ENCODE measurements at regions not wholly inside any gene's neighbourhood (a gene's known extent, or its start where the extent isn't known, plus 50 kb on each side); places are given as distances from the start of the nearest gene placed in this dataset.
"Not testable (repeated sequence)": the region's sequence is repeated elsewhere in the genome, so short reads cannot be mapped to it uniquely, and the experiment has no call there.

DNA sequence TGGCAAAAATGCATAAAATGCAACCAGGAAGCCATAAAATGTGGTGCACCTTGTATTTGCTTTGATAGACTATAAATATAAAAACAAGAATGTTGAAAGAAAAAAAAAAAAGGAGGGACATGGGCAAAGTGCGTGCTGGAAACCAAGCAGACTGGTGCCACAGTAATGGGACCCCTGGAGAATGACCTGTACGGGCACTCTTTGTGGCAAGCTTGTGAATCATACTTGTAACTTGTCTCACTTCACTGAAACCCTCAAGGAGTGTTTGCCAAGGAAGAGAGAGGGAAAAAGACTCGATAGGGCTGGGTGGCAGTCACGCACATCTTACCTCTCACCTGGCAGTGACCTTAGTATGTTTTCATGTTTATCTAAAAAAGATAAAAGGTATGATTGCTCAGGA lies 1183.6 kb downstream of the GATA3 start:
- H3K36me3 ChIP-seq, result no peaks in the 10 kb centered on the region
- H3K4me3 ChIP-seq, result no peak overlapping the region
- H4K20me1 ChIP-seq, result no peaks in the 10 kb centered on the region
- no peak overlapping the region for H3K9ac ChIP-seq
- no peak overlapping the region for H3K27ac ChIP-seq
- no peaks in the 10 kb centered on the region for H3K4me1 ChIP-seq
- no peak overlapping the region for H3K4me2 ChIP-seq
- TF ChIP-seq Cebpa-rat (IDR thresholded peaks at IDR 0.05), result no peak
- no peaks in the 10 kb centered on the region for H3K27me3 ChIP-seq
- H3K9me3 ChIP-seq, result no peaks in the 10 kb centered on the region

DNA sequence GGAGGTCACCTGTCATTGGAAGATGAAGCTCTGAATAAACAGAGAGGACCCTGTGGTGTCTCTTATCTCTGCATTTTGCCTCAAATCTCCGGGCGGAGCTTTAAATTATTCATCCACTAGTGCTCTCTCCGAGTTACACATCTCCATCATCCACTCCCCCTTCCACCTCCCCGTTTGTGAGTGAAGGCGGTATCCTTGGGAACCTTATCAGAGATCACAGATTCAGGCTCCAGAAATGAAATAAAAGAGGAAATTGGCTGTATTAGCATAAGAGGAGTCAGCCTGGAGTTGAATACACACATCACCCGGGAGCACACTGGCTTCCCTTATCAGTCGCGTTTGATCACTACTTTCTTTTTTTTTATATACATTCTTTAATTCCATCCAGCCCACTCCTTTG lies 1184.8 kb downstream of the GATA3 start:
- Histone ChIP-seq H3K27ac (no peak overlapping the region), H4K20me1 (no peaks in the 10 kb centered on the region), H3K9ac (no peak overlapping the region), H3K9me3 (no peaks in the 10 kb centered on the region), H3K4me1 (no peaks in the 10 kb centered on the region), H3K4me3 (no peak overlapping the region), H3K36me3 (no peaks in the 10 kb centered on the region), H3K27me3 (no peaks in the 10 kb centered on the region), H3K4me2 (no peak overlapping the region)
- TF ChIP-seq Cebpa-rat (IDR thresholded peaks at IDR 0.05), result no peak

DNA sequence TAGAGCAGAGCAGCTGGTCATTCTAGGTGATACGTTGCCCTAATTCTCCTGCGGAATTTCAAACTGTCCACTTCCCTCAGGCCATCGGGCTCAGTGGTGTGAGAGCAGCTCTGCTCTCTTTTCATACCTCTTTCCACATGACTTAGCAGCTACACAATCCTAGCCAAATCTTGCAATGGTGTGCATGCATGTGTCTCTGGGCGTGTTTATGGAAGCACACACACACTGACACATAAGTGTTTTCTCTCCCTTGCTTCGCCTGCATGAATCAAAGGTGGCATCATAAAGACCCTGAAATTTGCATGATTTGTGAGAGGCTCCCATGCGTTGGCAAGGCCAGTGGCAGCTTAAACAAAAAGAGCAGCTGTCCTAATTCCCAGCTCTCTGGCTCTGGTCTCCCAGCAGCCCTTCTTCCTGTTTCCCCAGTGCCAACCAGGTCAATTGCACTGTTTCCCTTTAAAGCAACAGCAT lies 1189.5 kb downstream of the GATA3 start:
- Histone ChIP-seq H3K27ac (no peak overlapping the region), H3K27me3 (no peaks in the 10 kb centered on the region), H3K36me3 (no peaks in the 10 kb centered on the region), H3K4me2 (no peak overlapping the region), H3K4me3 (no peak overlapping the region), H4K20me1 (no peaks in the 10 kb centered on the region), H3K9me3 (no peaks in the 10 kb centered on the region), H3K4me1 (no peaks in the 10 kb centered on the region), H3K9ac (no peak overlapping the region)
- TF ChIP-seq Cebpa-rat (IDR thresholded peaks at IDR 0.05), result no peak

DNA sequence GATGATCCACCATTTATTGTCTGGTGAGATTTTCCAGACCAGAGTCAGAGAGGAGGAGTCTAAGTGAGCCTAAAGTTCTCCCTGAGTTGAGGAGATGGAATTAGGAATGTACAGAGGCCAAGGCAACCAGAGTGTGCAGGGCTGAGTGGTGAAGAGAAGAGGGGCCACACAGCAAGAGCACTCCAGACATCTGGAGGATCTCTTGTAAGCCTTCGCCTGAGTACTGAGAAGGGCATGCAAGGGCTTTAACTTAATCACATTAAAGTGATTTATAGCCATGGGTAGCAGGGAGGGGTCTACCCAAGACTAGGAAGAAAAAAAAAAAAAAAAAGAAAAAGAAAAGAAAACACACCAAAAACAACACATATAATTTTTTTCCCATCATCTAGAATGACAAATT lies 1190.4 kb downstream of the GATA3 start:
- no peak overlapping the region for H3K4me2 ChIP-seq
- no peaks in the 10 kb centered on the region for H4K20me1 ChIP-seq
- H3K27me3 ChIP-seq, result no peaks in the 10 kb centered on the region
- H3K9me3 ChIP-seq, result no peaks in the 10 kb centered on the region
- H3K36me3 ChIP-seq, result no peaks in the 10 kb centered on the region
- no peak overlapping the region for H3K27ac ChIP-seq
- H3K4me3 ChIP-seq, result no peak overlapping the region
- no peaks in the 10 kb centered on the region for H3K4me1 ChIP-seq
- no peak for TF ChIP-seq Cebpa-rat (IDR thresholded peaks at IDR 0.05)
- H3K9ac ChIP-seq, result no peak overlapping the region

DNA sequence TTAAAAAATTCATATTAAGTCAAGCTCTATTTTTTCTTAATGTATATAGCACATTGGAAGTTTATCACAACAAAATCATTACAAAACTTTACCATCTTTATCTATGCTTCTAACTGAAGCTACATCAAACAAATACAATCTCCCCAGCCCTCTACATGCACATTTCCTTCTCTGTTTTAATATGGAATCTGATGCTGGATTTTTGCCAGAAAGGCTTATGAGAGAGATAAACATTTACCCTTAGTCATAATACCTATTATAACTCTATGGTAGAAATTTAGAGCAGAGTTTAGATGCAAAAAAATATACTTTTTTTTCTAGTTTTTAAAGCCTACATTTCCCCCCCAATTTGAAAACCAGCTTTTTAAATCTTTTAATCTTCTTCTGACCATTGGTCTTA lies 1198.6 kb downstream of the GATA3 start:
- no peaks in the 10 kb centered on the region for H3K27me3 ChIP-seq
- H3K4me1 ChIP-seq, result no peaks in the 10 kb centered on the region
- no peak overlapping the region for H3K27ac ChIP-seq
- no peaks in the 10 kb centered on the region for H3K36me3 ChIP-seq
- H3K9me3 ChIP-seq, result no peaks in the 10 kb centered on the region
- no peak overlapping the region for H3K4me2 ChIP-seq
- H3K9ac ChIP-seq, result no peak overlapping the region
- H4K20me1 ChIP-seq, result no peaks in the 10 kb centered on the region
- H3K4me3 ChIP-seq, result no peak overlapping the region
- no peak for TF ChIP-seq Cebpa-rat (IDR thresholded peaks at IDR 0.05)

DNA sequence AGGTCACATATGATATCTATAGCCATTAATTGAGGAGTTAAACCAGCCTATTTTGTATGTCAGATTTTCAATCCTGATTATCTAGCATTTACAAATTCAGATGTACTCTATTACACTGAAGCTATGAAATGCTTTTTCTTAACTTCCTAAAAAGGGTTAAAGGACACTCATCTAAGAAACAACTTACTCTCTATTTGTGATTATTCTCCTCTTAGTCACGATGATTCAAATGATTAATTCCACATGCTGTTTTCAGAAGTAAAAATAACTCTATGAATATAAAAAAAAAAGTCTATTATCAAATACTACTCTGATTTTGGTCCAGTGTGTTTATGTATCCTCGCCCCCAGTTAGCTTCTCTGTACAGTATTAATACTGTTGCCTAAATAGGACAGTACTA lies 1199.9 kb downstream of the GATA3 start:
- Histone ChIP-seq H3K9ac (no peak overlapping the region), H3K36me3 (no peaks in the 10 kb centered on the region), H3K27me3 (no peaks in the 10 kb centered on the region), H4K20me1 (no peaks in the 10 kb centered on the region), H3K4me3 (no peak overlapping the region), H3K4me1 (no peaks in the 10 kb centered on the region), H3K27ac (no peak overlapping the region), H3K9me3 (no peaks in the 10 kb centered on the region), H3K4me2 (no peak overlapping the region)
- no peak for TF ChIP-seq Cebpa-rat (IDR thresholded peaks at IDR 0.05)

DNA sequence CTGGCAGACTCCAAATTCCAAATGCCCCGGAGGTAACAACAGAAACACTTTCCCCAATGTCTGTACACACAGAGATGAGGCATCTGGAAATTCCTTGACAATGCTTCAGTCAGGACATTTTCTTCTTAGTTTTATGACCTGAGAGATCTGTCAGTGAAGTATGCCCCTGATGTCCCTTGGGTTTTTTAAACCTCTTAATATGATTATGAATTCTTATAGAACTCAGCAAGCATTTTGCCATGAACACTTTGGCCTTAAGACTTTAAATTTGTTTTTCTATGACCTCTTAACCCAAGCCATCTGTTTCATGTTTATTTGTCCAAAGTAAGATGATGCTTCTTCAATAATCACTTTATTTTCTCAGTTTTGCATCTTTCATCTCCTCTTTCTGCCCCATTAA lies 1206.2 kb downstream of the GATA3 start:
- no peaks in the 10 kb centered on the region for H4K20me1 ChIP-seq
- TF ChIP-seq Cebpa-rat (IDR thresholded peaks at IDR 0.05), result no peak
- no peak overlapping the region for H3K4me2 ChIP-seq
- no peaks in the 10 kb centered on the region for H3K27me3 ChIP-seq
- no peaks in the 10 kb centered on the region for H3K36me3 ChIP-seq
- H3K4me3 ChIP-seq, result no peak overlapping the region
- H3K27ac ChIP-seq, result no peak overlapping the region
- no peaks in the 10 kb centered on the region for H3K9me3 ChIP-seq
- no peaks in the 10 kb centered on the region for H3K4me1 ChIP-seq
- no peak overlapping the region for H3K9ac ChIP-seq

DNA sequence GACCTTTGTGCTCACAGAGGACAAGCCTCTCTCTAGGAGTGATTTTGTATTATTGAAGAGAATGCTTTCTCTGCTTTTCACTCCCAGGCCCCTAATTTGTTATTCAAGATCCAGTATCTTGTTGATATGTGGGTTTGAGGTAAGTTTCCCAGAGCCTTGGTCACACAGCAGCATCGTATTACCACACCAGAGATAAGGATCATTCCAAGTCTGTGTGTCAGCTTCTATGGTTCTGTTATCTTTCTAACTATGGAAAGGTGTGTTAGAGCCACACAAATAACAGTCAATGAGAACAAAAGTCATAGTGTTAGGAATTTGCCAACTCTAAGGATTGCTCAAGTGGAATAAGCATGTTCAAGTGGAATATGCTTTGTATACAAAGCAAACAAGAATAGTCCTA lies 1208.3 kb downstream of the GATA3 start:
- H3K27ac ChIP-seq, result no peak overlapping the region

DNA sequence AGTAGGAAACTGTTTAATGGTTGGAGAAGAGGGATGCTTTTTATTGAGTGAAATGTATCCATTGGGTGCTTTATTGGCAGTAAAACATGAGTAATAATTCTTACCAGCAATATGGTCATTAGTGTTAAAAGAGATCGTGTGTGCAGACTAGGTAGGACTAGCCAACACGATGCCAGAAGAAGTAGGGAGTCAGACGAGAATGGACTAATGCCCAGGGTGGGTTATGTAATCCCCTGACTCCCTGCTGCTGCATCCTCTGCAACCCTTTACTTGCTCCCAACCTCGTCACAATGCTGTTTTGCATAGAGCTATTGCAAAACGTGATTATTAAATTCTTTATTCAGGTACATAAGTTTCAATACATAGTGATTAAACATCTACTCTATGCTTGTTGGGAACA lies 1213.7 kb downstream of the GATA3 start:
- Histone ChIP-seq H3K4me2 (no peak overlapping the region), H3K4me1 (no peaks in the 10 kb centered on the region), H3K36me3 (no peaks in the 10 kb centered on the region), H3K27me3 (no peaks in the 10 kb centered on the region), H3K9ac (no peak overlapping the region), H3K9me3 (no peaks in the 10 kb centered on the region), H3K27ac (no peak overlapping the region), H4K20me1 (no peaks in the 10 kb centered on the region), H3K4me3 (no peak overlapping the region)
- no peak for TF ChIP-seq Cebpa-rat (IDR thresholded peaks at IDR 0.05)

More for the DNA sequence above, 1208.3 kb downstream of the GATA3 start:
- no peak for TF ChIP-seq Cebpa-rat (IDR thresholded peaks at IDR 0.05)
- H4K20me1 ChIP-seq, result no peaks in the 10 kb centered on the region
- H3K4me3 ChIP-seq, result no peak overlapping the region
- no peaks in the 10 kb centered on the region for H3K9me3 ChIP-seq
- no peak overlapping the region for H3K4me2 ChIP-seq
- no peaks in the 10 kb centered on the region for H3K27me3 ChIP-seq
- no peaks in the 10 kb centered on the region for H3K4me1 ChIP-seq
- no peak overlapping the region for H3K9ac ChIP-seq
- H3K36me3 ChIP-seq, result no peaks in the 10 kb centered on the region

DNA sequence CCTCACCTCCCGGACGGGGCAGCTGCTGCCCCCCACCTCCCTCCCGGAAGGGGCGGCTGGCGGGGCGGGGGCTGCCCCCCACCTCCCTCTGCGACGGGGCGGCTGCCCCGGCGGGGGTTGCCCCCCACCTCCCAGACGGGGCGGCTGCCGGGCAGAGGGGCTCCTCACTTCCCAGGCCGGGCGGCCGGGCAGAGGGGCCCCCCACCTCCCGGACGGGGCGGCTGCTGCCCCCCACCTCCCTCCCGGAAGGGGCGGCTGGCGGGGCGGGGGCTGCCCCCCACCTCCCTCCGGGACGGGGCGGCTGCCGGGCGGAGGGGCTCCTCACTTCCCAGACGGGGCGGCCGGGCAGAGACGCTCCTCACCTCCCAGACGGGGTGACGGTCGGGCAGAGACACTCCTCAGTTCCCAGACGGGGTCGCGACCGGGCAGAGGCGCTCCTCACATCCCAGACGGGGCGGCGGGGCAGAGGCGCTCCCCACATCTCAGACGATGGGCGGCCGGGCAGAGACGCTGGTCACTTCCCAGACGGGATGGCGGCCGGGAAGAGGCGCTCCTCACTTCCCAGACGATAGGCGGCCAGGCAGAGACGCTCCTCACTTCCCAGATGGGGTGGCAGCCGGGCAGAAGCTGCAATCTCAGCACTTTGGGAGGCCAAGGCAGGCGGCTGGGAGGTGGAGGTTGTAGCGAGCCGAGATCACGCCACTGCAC lies 1218.8 kb downstream of the GATA3 start:
- H3K9ac ChIP-seq, result not testable (repeated sequence)

More for the DNA sequence above, 1218.8 kb downstream of the GATA3 start:
- H3K4me3 ChIP-seq, H3K27me3 ChIP-seq, H3K27ac ChIP-seq, H3K4me2 ChIP-seq, H3K9me3 ChIP-seq, H3K4me1 ChIP-seq, H3K36me3 ChIP-seq, H4K20me1 ChIP-seq: not testable (repeated sequence)

Data from BLaER1 (cell line).